HG02840 (cell line): ENCODE measurements at regions not wholly inside any gene's neighbourhood (a gene's known extent, or its start where the extent isn't known, plus 50 kb on each side); places are given as distances from the start of the nearest gene placed in this dataset.

Experiments
- ATAC-seq: cut with Tn5 transposase; IDR thresholded peaks from one replicate; pipeline ENCODE4 v1.9.1; 2021; ENCODE audit warnings: mild to moderate bottlenecking, moderate library complexity, moderate number of reproducible peaks; ENCODE audit not compliant: unreplicated experiment, low FRiP score

- no peak for ATAC-seq
Measured at GRCh38 chr5:74209571-74209970, 431.0 kb downstream of the ENC1 start.

GRCh38 chr5:74206579-74207550 is 433.7 kb downstream of the ENC1 start:
- ATAC-seq, result no peak

GRCh38 chr5:74205767-74206578 is 434.6 kb downstream of the ENC1 start:
- no peak for ATAC-seq

- ATAC-seq, result peak; percentile 59
Measured at GRCh38 chr5:74201334-74202081, 439.0 kb downstream of the ENC1 start.

- ATAC-seq, result no peak
Measured at GRCh38 chr5:74200560-74200959, 440.0 kb downstream of the ENC1 start.

- ATAC-seq, result no peak
Measured at GRCh38 chr5:74199436-74200210, 440.9 kb downstream of the ENC1 start.

- no peak for ATAC-seq
Measured at GRCh38 chr5:74199005-74199404, 441.5 kb downstream of the ENC1 start.

- no peak for ATAC-seq
Measured at GRCh38 chr5:74198156-74198555, 442.4 kb downstream of the ENC1 start.

GRCh38 chr5:74196233-74196632 is 444.3 kb downstream of the ENC1 start:
- ATAC-seq, result no peak

- no peak for ATAC-seq
Measured at GRCh38 chr5:74194196-74194595, 446.3 kb downstream of the ENC1 start.

- no peak for ATAC-seq
Measured at GRCh38 chr5:74192606-74193299, 447.8 kb downstream of the ENC1 start.

GRCh38 chr5:74188351-74189105 is 452.0 kb downstream of the ENC1 start:
- no peak for ATAC-seq

- no peak for ATAC-seq
Measured at GRCh38 chr5:74187757-74188156, 452.8 kb downstream of the ENC1 start.

- ATAC-seq, result no peak
Measured at GRCh38 chr5:74186356-74187315, 453.9 kb downstream of the ENC1 start.

- no peak for ATAC-seq
Measured at GRCh38 chr5:74185599-74185998, 454.9 kb downstream of the ENC1 start.

- ATAC-seq, result no peak
Measured at GRCh38 chr5:74184649-74185048, 455.9 kb downstream of the ENC1 start.

GRCh38 chr5:74183041-74183440 is 457.5 kb downstream of the ENC1 start:
- no peak for ATAC-seq
